Gastrocnemius medialis (tissue), 4 donors: ENCODE measurements at regions not wholly inside any gene's neighbourhood (a gene's known extent, or its start where the extent isn't known, plus 50 kb on each side); places are given as distances from the start of the nearest gene placed in this dataset.

Source experiments
- CTCF ChIP-seq, 5 experiments: fragments of 450-650 bp in 3 of 5; fragments of 200-600 bp in 2 of 5; sonication (generic) in 2 of 5; IDR thresholded peaks in 4 of 5; conservative IDR thresholded peaks in 1 of 5; 1 replicate in 4 of 5; 2 replicates in 1 of 5; pipeline ENCODE4 v1.5.1; 2016 to 2019; ENCODE audit warnings: antibody characterized with exemption in 5 of 5, mild to moderate bottlenecking in 3 of 5, moderate library complexity in 3 of 5
- POLR2A ChIP-seq, 2 donors: fragments of 450-650 bp; IDR thresholded peaks; one replicate each; pipeline ENCODE4 v1.6.1; 2017; ENCODE audit warnings: antibody characterized with exemption in 2 of 2, mild to moderate bottlenecking in 2 of 2, moderate library complexity in 2 of 2

GRCh38 chrX:45952030-45952429 lies 593.2 kb downstream of the ZNF674 start:
- TF ChIP-seq CTCF (IDR thresholded peaks at IDR 0.05 in 4 of 5, conservative IDR thresholded peaks at IDR 0.05 in 1 of 5) (no peak), POLR2A (IDR thresholded peaks at IDR 0.05) (no peak)
